Suprapubic skin (tissue), 4 donors: ENCODE measurements at regions not wholly inside any gene's neighbourhood (a gene's known extent, or its start where the extent isn't known, plus 50 kb on each side); places are given as distances from the start of the nearest gene placed in this dataset.

Experiments used
- DNase-seq, 2 donors: peaks; one replicate each; pipeline ENCODE4 v3.0.0-alpha.2; 2019; ENCODE audit warnings: low spot score in 2 of 2
- H3K27ac ChIP-seq: fragments of 200-600 bp; sonication (generic); one replicate; pipeline ENCODE4 v1.5.1; 2019
- H3K27me3 ChIP-seq: fragments of 200-600 bp; sonication (generic); one replicate; pipeline ENCODE4 v1.5.1; 2019
- H3K36me3 ChIP-seq: fragments of 200-600 bp; sonication (generic); one replicate; pipeline ENCODE4 v1.5.1; 2019
- H3K4me1 ChIP-seq: fragments of 200-600 bp; sonication (generic); one replicate; pipeline ENCODE4 v1.5.1; 2019
- H3K4me3 ChIP-seq: fragments of 200-600 bp; sonication (generic); one replicate; pipeline ENCODE4 v1.5.1; 2019; ENCODE audit warnings: mild to moderate bottlenecking
- H3K9me3 ChIP-seq: fragments of 200-600 bp; sonication (generic); one replicate; pipeline ENCODE4 v1.5.1; 2019
- CTCF ChIP-seq, 2 donors: fragments of 200-600 bp in 1 of 2; fragments of 450-650 bp in 1 of 2; sonication (generic) in 1 of 2; IDR thresholded peaks; one replicate each; pipeline ENCODE4 v1.5.1; 2016 to 2019; ENCODE audit warnings: antibody characterized with exemption in 2 of 2, mild to moderate bottlenecking in 1 of 2, moderate library complexity in 1 of 2
- EP300 ChIP-seq: sonication (generic); formaldehyde crosslinking; IDR thresholded peaks from one replicate; pipeline ENCODE4 v1.6.1; 2017; ENCODE audit warnings: antibody characterized with exemption
- POLR2A ChIP-seq, 2 donors: fragments of 450-650 bp; IDR thresholded peaks; one replicate each; pipeline ENCODE4 v1.6.1; 2017; ENCODE audit warnings: antibody characterized with exemption in 2 of 2, mild to moderate bottlenecking in 2 of 2, moderate library complexity in 2 of 2
- POLR2AphosphoS5 ChIP-seq, 3 donors: sonication (generic); formaldehyde crosslinking; IDR thresholded peaks; one replicate each; pipeline ENCODE4 v1.6.1; 2017; ENCODE audit warnings: antibody characterized with exemption in 3 of 3
- WGBS: methylation state at CpG from one replicate; pipeline ENCODE4 v1.1.5; 2018; 5-methylcytosine and 5-hydroxymethylcytosine counted together

- TF ChIP-seq EP300 (no peak), CTCF (IDR thresholded peaks at IDR 0.05) (no peak)
- H3K4me3 ChIP-seq: no peak overlapping the region
- no peaks in the 10 kb centered on the region for H3K27me3 ChIP-seq
- no peaks in the 10 kb centered on the region for H3K36me3 ChIP-seq
- 86% methylated on average over 3 of the region's 3 CpGs for WGBS
- H3K27ac ChIP-seq: no peak overlapping the region
- no peaks in the 10 kb centered on the region for H3K4me1 ChIP-seq
- H3K9me3 ChIP-seq: peaks cover 5% of the 10 kb centered on the region
- DNase-seq: no peak
Measured at GRCh38 chr7:46494441-46494840, 573.4 kb upstream of the IGFBP3 start.

- Histone ChIP-seq H3K9me3 (peaks cover 5% of the 10 kb centered on the region), H3K4me3 (no peak overlapping the region), H3K27ac (no peak overlapping the region), H3K4me1 (no peaks in the 10 kb centered on the region), H3K27me3 (no peaks in the 10 kb centered on the region), H3K36me3 (no peaks in the 10 kb centered on the region)
- TF ChIP-seq EP300: no peak
- no peak for TF ChIP-seq CTCF (IDR thresholded peaks at IDR 0.05)
- no peak for TF ChIP-seq POLR2AphosphoS5 (IDR thresholded peaks at IDR 0.05)
- TF ChIP-seq POLR2A (IDR thresholded peaks at IDR 0.05): no peak
- no peak for DNase-seq
Measured at GRCh38 chr7:46494028-46494427, 573.0 kb upstream of the IGFBP3 start.

GRCh38 chr7:46493196-46493595, 572.1 kb upstream of the IGFBP3 start:
- H3K27ac ChIP-seq: no peak overlapping the region
- no peaks in the 10 kb centered on the region for H3K4me1 ChIP-seq
- TF ChIP-seq POLR2A (IDR thresholded peaks at IDR 0.05) (no peak), EP300 (no peak), POLR2AphosphoS5 (IDR thresholded peaks at IDR 0.05) (no peak), CTCF (IDR thresholded peaks at IDR 0.05) (no peak)
- no peak for DNase-seq
- no peaks in the 10 kb centered on the region for H3K27me3 ChIP-seq
- peaks cover 5% of the 10 kb centered on the region for H3K9me3 ChIP-seq
- H3K36me3 ChIP-seq: no peaks in the 10 kb centered on the region
- no peak overlapping the region for H3K4me3 ChIP-seq
- WGBS: 76% methylated on average over 4 of the region's 4 CpGs

- WGBS: 67% methylated on average over 1 of the region's 1 CpG
- Histone ChIP-seq H3K9me3 (peaks cover 5% of the 10 kb centered on the region), H3K27ac (no peak overlapping the region), H3K27me3 (no peaks in the 10 kb centered on the region), H3K4me1 (no peaks in the 10 kb centered on the region), H3K4me3 (no peak overlapping the region), H3K36me3 (no peaks in the 10 kb centered on the region)
- no peak for TF ChIP-seq CTCF (IDR thresholded peaks at IDR 0.05)
- no peak for DNase-seq
Measured at GRCh38 chr7:46492466-46492865, 571.4 kb upstream of the IGFBP3 start.

GRCh38 chr7:46490406-46490805, 569.3 kb upstream of the IGFBP3 start:
- TF ChIP-seq EP300: no peak
- TF ChIP-seq POLR2AphosphoS5 (IDR thresholded peaks at IDR 0.05): no peak
- no peak for TF ChIP-seq POLR2A (IDR thresholded peaks at IDR 0.05)
- no peak for TF ChIP-seq CTCF (IDR thresholded peaks at IDR 0.05)
- Histone ChIP-seq H3K27ac (no peak overlapping the region), H3K4me3 (no peak overlapping the region), H3K27me3 (no peaks in the 10 kb centered on the region), H3K4me1 (no peaks in the 10 kb centered on the region), H3K36me3 (no peaks in the 10 kb centered on the region), H3K9me3 (no peaks in the 10 kb centered on the region)
- no peak for DNase-seq
- 95% methylated on average over 1 of the region's 1 CpG for WGBS
